ENCODE measurements at regions not wholly inside any gene's neighbourhood (a gene's known extent, or its start where the extent isn't known, plus 50 kb on each side); places are given as distances from the start of the nearest gene placed in this dataset.

DNA sequence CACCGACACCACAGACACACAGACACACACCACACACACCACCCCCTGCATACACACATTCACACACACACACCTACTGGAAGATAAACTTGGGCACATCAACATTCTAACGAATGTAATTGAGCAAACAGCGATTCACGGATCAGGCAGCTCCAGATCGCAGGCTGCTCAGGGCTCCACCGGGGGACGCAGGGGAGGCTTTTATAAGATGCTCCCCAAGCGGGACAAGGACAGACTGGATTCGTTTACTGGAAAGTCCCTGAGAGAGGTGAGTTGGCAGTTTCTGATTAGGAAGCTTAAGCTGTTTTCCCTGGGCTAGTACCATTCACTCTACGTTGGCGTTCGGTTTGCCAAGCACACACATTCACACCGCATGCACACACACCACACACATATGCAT lies 281.3 kb downstream of the IRF8 start:
- no peak for DNase-seq (ENCODE audit: insufficient read length, low spot score)
- no peak for TF ChIP-seq POLR2A (IDR thresholded peaks at IDR 0.05; ENCODE audit: low read depth, low read length)
- no peak for FAIRE-seq

DNA sequence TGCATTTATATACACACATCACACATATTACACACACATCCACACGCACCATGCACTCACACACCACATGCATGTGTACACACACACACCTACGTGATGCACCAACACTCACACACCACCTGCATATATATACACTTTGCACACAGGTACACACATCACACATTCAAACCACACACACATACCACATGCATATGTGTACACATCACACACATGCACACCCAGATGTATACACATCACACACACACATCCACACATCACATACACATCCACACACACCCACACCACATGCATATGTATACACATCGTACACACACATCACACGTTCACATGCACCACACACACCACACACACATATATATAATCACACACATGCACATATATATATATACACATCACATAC lies 281.8 kb downstream of the IRF8 start:
- TF ChIP-seq POLR2A (IDR thresholded peaks at IDR 0.05; ENCODE audit: low read depth, low read length): no peak
- FAIRE-seq (no peak), DNase-seq (ENCODE audit: insufficient read length, low spot score) (no peak)

DNA sequence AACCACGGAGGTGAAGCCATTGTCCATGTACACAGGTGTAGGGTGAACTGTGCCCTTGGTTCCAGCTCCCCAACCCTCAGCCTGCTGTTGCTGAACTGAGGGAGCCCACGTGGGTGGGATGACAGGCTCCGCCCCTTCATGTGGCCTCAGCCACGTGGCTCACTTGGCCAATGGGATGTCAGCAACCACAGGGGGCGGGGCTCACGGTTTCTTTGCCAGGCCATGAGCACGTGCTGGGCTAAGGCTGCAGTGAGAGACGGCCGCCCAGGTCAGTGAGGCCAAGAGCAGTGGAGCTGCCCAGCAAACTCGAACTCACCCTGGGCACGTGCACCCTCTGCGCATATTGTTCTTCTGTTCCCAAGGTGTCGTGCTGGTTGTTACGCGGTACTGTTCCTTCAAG lies 282.6 kb downstream of the IRF8 start:
- DNase-seq (ENCODE audit: insufficient read length, low spot score): no peak
- FAIRE-seq: no peak
- no peak for TF ChIP-seq POLR2A (IDR thresholded peaks at IDR 0.05; ENCODE audit: low read depth, low read length)

DNA sequence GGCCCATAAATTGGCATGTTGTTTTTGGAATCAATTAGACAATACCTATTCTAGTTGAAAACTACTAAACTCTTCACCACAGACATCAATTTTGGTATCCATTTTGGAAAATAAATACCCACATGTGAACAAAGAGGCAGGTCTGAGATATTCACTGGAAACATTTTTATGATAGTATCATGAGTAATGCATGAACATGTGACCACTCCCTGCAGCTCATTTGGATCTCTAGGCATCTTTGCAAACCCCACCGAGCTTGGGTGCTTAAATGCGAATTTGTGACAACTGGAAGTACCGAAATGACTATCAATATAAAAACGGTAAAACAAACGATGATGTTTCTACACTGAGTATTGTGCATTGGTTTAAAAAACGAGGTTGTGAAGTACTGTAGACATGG lies 285.2 kb downstream of the IRF8 start:
- no peak for TF ChIP-seq POLR2A (IDR thresholded peaks at IDR 0.05; ENCODE audit: low read depth, low read length)
- no peak for DNase-seq (ENCODE audit: insufficient read length, low spot score)
- FAIRE-seq: no peak

DNA sequence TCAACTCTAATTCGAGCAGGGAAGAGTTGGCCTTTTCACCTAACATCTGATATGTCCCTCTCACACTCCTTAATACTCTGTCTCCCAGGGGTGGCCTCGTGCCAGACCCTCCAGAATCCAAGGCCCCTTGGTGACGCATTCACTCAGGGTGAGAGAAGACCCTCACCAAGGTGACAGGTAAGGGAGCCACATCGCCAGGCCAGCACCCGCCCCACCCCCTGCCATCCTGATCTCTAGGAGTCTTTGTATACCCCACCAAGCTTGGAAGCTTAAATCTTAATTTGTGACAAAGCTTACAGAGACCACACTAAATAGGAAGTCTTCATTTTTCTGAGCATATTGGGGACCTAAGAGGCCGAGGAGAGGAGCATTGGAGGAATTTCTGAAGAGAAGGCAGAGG lies 286.1 kb downstream of the IRF8 start:
- FAIRE-seq (no peak), DNase-seq (ENCODE audit: insufficient read length, low spot score) (no peak)
- no peak for TF ChIP-seq POLR2A (IDR thresholded peaks at IDR 0.05; ENCODE audit: low read depth, low read length)

DNA sequence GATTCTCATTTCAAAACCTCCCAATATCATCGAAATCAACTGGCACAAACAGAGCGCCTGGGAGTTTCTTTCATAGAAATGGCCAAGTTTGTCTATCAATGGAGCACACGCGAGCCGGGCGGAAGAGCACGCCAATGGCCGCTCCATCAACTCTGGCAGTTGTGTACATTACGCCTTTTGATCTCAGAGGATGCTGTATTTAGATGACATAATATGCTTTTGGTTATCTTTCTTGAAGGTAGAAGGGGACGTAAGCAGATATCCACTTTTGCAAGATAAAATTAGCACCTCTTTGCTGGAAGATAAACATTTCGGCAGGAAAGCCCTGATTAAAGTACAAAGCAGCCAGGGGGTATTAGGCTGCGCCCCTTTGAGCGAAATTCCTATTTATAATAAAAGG lies 287.4 kb downstream of the IRF8 start:
- DNase-seq (ENCODE audit: insufficient read length, low spot score) (no peak), FAIRE-seq (no peak)
- TF ChIP-seq POLR2A (IDR thresholded peaks at IDR 0.05; ENCODE audit: low read depth, low read length): no peak

DNA sequence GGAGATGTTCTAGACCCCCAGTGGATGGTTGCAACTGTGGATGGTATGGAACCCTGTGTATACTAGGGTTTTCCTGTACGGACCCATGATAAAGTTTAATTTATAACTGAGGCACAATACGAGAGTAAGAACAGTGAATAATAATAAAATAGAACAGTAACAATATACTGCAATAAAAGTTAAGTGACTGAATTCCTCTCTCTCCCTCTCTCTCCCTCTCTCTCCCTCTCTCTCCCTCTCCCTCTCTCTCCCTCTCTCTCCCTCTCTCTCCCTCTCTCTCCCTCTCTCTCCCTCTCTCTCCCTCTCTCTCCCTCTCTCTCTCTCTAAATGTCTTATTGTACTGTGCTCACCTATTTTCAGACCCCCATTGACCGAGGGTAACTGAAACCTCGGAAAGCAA lies 291.0 kb downstream of the IRF8 start:
- FAIRE-seq (no peak), DNase-seq (ENCODE audit: insufficient read length, low spot score) (no peak)
- no peak for TF ChIP-seq POLR2A (IDR thresholded peaks at IDR 0.05; ENCODE audit: low read depth, low read length)

DNA sequence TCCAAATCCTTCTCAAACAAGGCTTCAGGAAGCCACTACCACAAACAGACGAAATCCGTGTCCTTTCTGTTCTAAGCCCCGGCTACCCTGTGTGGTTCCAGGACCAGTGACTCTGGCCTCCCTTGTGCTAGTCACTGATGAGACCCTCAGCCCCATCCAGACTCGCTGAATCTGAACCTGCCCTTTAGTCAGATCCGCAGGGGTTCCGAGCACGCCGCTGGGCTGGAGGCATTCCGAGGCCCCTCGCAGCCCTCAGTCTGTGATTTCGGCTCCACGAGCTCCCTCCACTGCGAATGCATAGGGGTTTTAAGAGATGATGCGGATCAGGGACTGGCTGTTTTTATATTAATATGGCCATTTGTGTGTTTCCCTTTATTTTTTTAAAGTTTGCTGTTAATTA lies 292.7 kb downstream of the IRF8 start:
- FAIRE-seq (no peak), DNase-seq (ENCODE audit: insufficient read length, low spot score) (no peak)
- no peak for TF ChIP-seq POLR2A (IDR thresholded peaks at IDR 0.05; ENCODE audit: low read depth, low read length)

DNA sequence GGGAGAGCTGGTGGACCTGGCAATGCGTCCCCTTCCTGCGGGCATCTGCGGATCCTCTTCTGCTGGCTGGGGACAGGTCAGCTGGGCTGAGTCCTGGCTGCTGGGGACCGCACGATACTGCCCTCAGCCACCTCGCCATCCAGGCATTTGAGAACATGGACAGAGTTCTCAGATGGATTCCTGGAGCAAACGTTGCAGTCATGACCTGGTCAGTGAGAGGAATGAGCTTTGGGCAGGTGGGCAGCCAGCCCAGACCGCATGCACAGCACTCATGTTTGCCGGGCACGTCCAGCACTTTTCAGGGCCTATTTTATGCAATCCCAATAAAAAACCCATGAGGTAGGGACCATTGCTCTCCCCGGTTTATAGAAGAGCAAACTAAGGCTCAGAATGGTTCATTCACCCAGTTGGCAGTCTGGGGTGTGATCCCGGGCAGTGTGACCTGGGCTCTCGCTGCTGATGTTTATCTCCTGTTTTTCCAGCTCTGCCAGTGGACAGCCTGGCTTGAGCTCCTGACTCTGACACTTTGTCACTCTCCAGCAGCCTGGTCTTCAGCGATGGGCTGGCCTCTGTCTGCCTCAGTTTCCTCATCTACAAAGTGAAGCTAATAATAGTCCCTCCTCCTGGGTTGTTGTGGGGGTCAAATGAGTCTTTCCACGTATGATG lies 294.7 kb downstream of the IRF8 start:
- FAIRE-seq (no peak), DNase-seq (ENCODE audit: insufficient read length, low spot score) (no peak)
- TF ChIP-seq POLR2A (IDR thresholded peaks at IDR 0.05; ENCODE audit: low read depth, low read length): no peak

DNA sequence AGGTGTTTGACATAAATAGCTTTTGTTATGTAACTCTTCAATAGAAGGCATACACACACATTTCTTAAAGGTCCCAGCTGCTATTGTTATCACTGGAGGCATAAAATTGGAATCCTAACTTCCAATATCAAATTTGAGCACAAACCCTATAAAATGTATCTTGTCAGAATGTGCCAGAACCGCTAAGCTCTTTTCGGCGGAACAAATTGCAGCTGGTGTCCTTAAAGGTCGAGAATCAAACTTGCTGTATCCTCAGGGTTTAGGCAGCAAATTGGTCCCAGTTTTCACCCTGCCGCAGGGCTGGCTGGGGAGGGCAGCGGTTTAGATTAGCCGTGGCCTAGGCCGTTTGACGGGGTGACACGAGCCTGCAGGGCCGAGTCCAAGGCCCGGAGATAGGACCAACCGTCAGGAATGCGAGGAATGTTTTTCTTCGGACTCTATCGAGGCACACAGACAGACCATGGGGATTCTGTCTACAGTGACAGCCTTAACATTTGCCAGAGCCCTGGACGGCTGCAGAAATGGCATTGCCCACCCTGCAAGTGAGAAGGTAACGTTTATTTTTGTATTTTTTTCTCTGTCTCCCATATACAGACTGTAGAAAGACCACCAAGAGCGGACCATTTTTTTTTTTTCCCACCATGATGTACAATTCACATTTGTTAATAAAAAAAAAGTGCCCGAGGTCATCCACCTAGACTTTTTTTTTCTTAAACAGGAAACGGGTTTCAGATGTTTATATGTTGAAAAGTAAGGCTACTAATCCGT lies 297.1 kb downstream of the IRF8 start:
- DNase-seq (ENCODE audit: insufficient read length, low spot score) (no peak), FAIRE-seq (no peak)
- no peak for TF ChIP-seq POLR2A (IDR thresholded peaks at IDR 0.05; ENCODE audit: low read depth, low read length)

DNA sequence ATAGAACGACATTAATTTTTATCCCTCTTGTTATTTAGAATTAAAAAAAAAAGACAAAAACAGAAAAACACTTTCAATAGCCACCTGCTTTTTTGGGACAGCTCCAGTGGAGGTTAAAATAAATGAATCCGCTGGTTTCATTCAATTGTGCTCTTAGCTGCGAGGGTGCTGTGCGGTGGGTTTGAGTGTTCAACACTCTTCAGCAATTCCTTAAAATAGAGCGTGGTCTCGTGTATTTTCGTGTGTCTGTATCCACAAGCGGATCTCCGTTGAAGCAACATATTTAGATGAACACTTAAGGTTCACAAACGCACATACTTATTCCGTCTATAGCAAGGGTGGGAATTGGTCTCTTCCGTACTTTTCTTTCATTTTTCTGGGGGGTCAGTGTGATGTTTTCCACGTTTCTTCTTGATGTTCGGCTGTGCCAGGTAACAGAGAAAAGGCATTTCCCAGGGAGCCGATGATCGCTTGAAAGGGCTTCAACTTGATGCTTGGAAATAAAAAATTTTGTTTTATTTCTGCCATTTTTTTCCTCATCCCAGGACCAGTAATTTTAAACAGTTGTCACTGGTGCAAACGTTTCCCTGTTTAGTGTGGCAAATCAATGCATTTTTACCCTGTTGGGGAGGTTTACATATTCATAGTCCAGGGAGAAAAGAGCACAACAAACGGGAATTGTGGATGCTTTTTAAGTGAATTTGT lies 297.9 kb downstream of the IRF8 start:
- FAIRE-seq (no peak), DNase-seq (ENCODE audit: insufficient read length, low spot score) (no peak)
- no peak for TF ChIP-seq POLR2A (IDR thresholded peaks at IDR 0.05; ENCODE audit: low read depth, low read length)

DNA sequence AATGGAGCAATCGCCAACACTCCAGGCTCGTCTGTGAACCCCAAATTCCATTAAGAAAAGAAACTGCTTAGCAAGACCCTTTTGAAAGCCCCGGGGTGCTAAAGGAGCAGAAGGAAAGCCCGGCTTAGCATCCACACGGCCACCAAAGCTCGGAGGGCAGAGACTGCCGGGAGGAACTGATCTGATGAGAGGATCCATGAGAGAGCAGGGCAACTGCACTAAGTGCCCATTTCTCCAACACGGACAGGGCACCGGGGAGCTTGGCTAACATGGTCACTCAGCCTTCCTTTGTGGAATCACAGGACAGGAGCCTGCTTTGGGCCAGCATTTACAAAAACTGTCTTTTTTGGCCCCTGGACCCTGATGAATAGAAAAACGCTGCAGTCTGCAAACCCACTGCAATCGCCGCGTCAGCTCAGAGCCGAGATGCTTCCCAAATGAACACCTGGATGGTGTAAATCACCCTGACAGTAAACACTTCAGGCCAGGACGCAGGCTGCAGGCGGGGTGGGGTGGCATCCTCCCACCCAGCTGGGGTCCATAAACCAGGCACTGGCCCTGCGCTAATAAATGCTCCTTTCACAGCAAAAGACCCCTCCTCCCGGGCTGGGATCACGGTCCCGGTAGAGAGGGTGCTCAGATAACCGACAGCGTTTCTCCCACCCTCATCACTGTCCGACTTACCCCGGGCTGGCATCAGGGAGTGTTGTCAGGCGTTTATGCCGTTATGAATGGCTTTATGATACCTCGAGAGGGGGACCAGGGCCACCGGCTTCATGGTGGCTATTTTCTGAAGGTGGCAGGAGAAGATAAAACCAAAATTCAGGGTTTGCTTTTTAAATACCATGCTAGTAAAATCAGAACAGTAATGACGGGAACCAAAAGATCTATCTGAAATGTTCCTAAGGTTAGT lies 299.5 kb downstream of the IRF8 start:
- TF ChIP-seq POLR2A (IDR thresholded peaks at IDR 0.05; ENCODE audit: low read depth, low read length): no peak
- FAIRE-seq (no peak), DNase-seq (ENCODE audit: insufficient read length, low spot score) (no peak)

DNA sequence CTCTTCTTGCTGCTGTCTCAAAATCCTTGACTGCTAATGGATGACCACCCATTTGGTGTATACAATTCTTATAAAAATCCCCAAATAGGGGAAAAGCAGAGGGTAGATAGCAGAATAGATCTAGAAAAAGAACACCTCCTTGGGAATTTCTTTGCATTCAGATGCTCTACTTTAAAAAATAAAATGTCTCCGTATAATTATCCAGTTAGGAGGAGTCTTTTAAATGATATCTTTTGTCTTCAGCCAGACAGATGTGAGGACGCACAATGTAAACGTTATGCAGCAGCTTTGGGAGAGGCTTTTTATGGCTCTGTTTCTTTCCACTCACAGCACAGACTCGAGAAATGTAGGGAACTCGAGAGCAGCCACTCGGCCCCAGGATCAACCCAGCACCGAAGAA lies 300.2 kb downstream of the IRF8 start:
- FAIRE-seq: no peak
- no peak for TF ChIP-seq POLR2A (IDR thresholded peaks at IDR 0.05; ENCODE audit: low read depth, low read length)
- no peak for DNase-seq (ENCODE audit: insufficient read length, low spot score)

Data from H54 (cell line).